ENCODE measurements at regions not wholly inside any gene's neighbourhood (a gene's known extent, or its start where the extent isn't known, plus 50 kb on each side); places are given as distances from the start of the nearest gene placed in this dataset.

- no peak for TF ChIP-seq STAT6 (CRISPR knock-in tag; IDR thresholded peaks at IDR 0.05)
- no peak for TF ChIP-seq ZNF41 (CRISPR knock-in tag; conservative IDR thresholded peaks at IDR 0.05)
- no peak for TF ChIP-seq CTCF (IDR thresholded peaks at IDR 0.05 in 2 of 3, conservative IDR thresholded peaks at IDR 0.05 in 1 of 3; ENCODE audit: insufficient read depth in 2 of 3, low read depth in 1 of 3, low read length in 3 of 3)
- no peak for TF ChIP-seq USF1 (CRISPR knock-in tag; IDR thresholded peaks at IDR 0.05)
- no peak for TF ChIP-seq KLF10 (CRISPR knock-in tag; IDR thresholded peaks at IDR 0.05)
- TF ChIP-seq PHF20 (IDR thresholded peaks at IDR 0.05; ENCODE audit: partially characterized antibody): no peak
- no peak for TF ChIP-seq ESRRA (IDR thresholded peaks at IDR 0.05; ENCODE audit: borderline replicate concordance, low read depth)
- TF ChIP-seq E2F8 (IDR thresholded peaks at IDR 0.05; ENCODE audit: low read depth, partially characterized antibody): no peak
- TF ChIP-seq REST (IDR thresholded peaks at IDR 0.05; ENCODE audit: borderline replicate concordance): no peak
- TF ChIP-seq REST (CRISPR knock-in tag; IDR thresholded peaks at IDR 0.05; ENCODE audit: low read depth): no peak
- TF ChIP-seq POLR2A (conservative IDR thresholded peaks at IDR 0.05): no peak
- no peak for TF ChIP-seq NFRKB (IDR thresholded peaks at IDR 0.05; ENCODE audit: low read depth)
Measured at GRCh38 chr15:96887730-96888129, 557.2 kb downstream of the NR2F2 start.

All from K562 (cell line).